A549 (cell line): ENCODE measurements at regions not wholly inside any gene's neighbourhood (a gene's known extent, or its start where the extent isn't known, plus 50 kb on each side); places are given as distances from the start of the nearest gene placed in this dataset.

Experiments used
- ATAC-seq, 2 experiments: fragments of 200-7000 bp in 1 of 2; fragments of >200 bp in 1 of 2; cut with Nextera tagmentation in 1 of 2; cut with Tn5 transposase in 1 of 2; 3 replicates each; pipeline versions ENCODE4 v1.8.0 to v1.9.1; 2018 to 2020; ENCODE audit warnings: mild to moderate bottlenecking in 1 of 2, moderate library complexity in 1 of 2
- CTCF ChIA-PET: fragments of 300-600 bp; sonication (Branson Sonifier 250); formaldehyde crosslinking; extraction: SDS; loops from one replicate; lab custom pipeline; 2021; ENCODE audit warnings: antibody characterized with exemption, inconsistent platforms; lab: Yijun Ruan, JAX
- POLR2A ChIA-PET: fragments of 350-600 bp; formaldehyde crosslinking; extraction: SDS; loops from one replicate; lab custom pipeline; 2021; ENCODE audit warnings: antibody characterized with exemption, inconsistent platforms; lab: Yijun Ruan, JAX
- DNase-seq, 2 experiments: peaks; one replicate each; pipeline versions ENCODE4 v3.0.0 to v3.0.0-alpha.2; 2011 to 2016; ENCODE audit warnings: low read depth in 1 of 2, low spot score in 1 of 2
- FAIRE-seq: peaks from 2 replicates; lab custom pipeline; 2011; peaks lifted over from hg19 to GRCh38; lab: Jason Lieb, UNC
- H3K27ac ChIP-seq, 2 experiments: fragments of >200 bp; sonication (Bioruptor Twin); formaldehyde crosslinking; 3 replicates each; pipeline ENCODE4 v1.5.1; 2016 to 2017
- H3K4me1 ChIP-seq: fragments of >200 bp; sonication (Bioruptor Twin); formaldehyde crosslinking; 3 replicates; pipeline ENCODE4 v1.6.1; 2016
- H3K4me2 ChIP-seq: fragments of >200 bp; sonication (Bioruptor Twin); formaldehyde crosslinking; 3 replicates; pipeline ENCODE4 v1.6.1; 2016
- H3K4me3 ChIP-seq: fragments of >200 bp; sonication (Bioruptor Twin); formaldehyde crosslinking; 3 replicates; pipeline ENCODE4 v1.5.1; 2016
- H3K9me3 ChIP-seq: fragments of >200 bp; sonication (Bioruptor Twin); formaldehyde crosslinking; 3 replicates; pipeline ENCODE4 v1.6.1; 2016
- CBX8 ChIP-seq: fragments of 200-600 bp; sonication (generic); IDR thresholded peaks from 2 replicates; pipeline ENCODE4 v1.6.1; 2016
- CHD2 ChIP-seq: fragments of 150-350 bp; IDR thresholded peaks from 2 replicates; pipeline ENCODE4 v1.6.1; 2014; ENCODE audit warnings: low read length; ENCODE audit not compliant: partially characterized antibody
- CTCF ChIP-seq: fragments of >200 bp; sonication (Bioruptor Twin); formaldehyde crosslinking; IDR thresholded peaks from 3 replicates; pipeline ENCODE4 v1.5.1; 2016
- EHF ChIP-seq: fragments of 250-450 bp; sonication (Bioruptor Pico); IDR thresholded peaks from 2 replicates; pipeline ENCODE4 v1.5.0; 2020; ENCODE audit warnings: mild to moderate bottlenecking
- EP300 ChIP-seq, 2 experiments: fragments of >200 bp; sonication (Bioruptor Twin); formaldehyde crosslinking; IDR thresholded peaks; 2 replicates in 1 of 2; 3 replicates in 1 of 2; pipeline ENCODE4 v1.6.1; 2016 to 2017
- ESRRA ChIP-seq: fragments of 150-350 bp; IDR thresholded peaks from 2 replicates; pipeline ENCODE4 v1.6.1; 2014; ENCODE audit warnings: mild to moderate bottlenecking, low read length, borderline replicate concordance
- HOXA7 ChIP-seq: fragments of 250-450 bp; sonication (Bioruptor Pico); IDR thresholded peaks from 2 replicates; pipeline ENCODE4 v1.5.0; 2020; ENCODE audit warnings: mild to moderate bottlenecking, moderate library complexity
- HOXB13 ChIP-seq: fragments of 250-450 bp; sonication (Bioruptor Pico); IDR thresholded peaks from 2 replicates; pipeline ENCODE4 v1.5.0; 2020; ENCODE audit warnings: low read depth, mild to moderate bottlenecking, moderate library complexity
- MAFK ChIP-seq: fragments of 450-650 bp; IDR thresholded peaks from 2 replicates; pipeline ENCODE4 v1.6.1; 2014; ENCODE audit not compliant: partially characterized antibody
- MYC ChIP-seq: IDR thresholded peaks from 2 replicates; pipeline ENCODE4 v1.6.1; 2012; ENCODE audit warnings: mild to moderate bottlenecking, inconsistent platforms, low read length, improper control_type of control experiment, borderline replicate concordance
- NR3C1 ChIP-seq: fragments of >200 bp; sonication (Bioruptor Twin); formaldehyde crosslinking; IDR thresholded peaks from 3 replicates; pipeline ENCODE4 v1.6.1; 2017
- PHF8 ChIP-seq: fragments of 200-600 bp; sonication (generic); IDR thresholded peaks from 2 replicates; pipeline ENCODE4 v1.6.1; 2016; ENCODE audit warnings: low read depth, mild to moderate bottlenecking, antibody characterized with exemption, moderate library complexity, borderline replicate concordance
- RAD21 ChIP-seq, 2 experiments: fragments of >200 bp in 1 of 2; sonication (Bioruptor Twin) in 1 of 2; formaldehyde crosslinking in 1 of 2; IDR thresholded peaks in 1 of 2; conservative IDR thresholded peaks in 1 of 2; 2 replicates in 1 of 2; 3 replicates in 1 of 2; pipeline ENCODE4 v1.6.1; 2012 to 2018; ENCODE audit warnings: inconsistent platforms in 1 of 2
- RARB ChIP-seq: fragments of 250-450 bp; sonication (Bioruptor Pico); IDR thresholded peaks from 2 replicates; pipeline ENCODE4 v1.8.0; 2021; ENCODE audit warnings: mild to moderate bottlenecking, moderate library complexity
- RCOR1 ChIP-seq: fragments of 150-350 bp; IDR thresholded peaks from 2 replicates; pipeline ENCODE4 v1.6.1; 2014; ENCODE audit warnings: antibody characterized with exemption, low read length, low read depth
- REST ChIP-seq: fragments of 200-600 bp; sonication (generic); IDR thresholded peaks from 2 replicates; pipeline ENCODE4 v1.6.1; 2016; ENCODE audit warnings: antibody characterized with exemption, mild to moderate bottlenecking, moderate library complexity
- RNF2 ChIP-seq: fragments of 200-600 bp; sonication (generic); IDR thresholded peaks from 2 replicates; pipeline ENCODE4 v1.6.1; 2016; ENCODE audit warnings: low read depth, mild to moderate bottlenecking, antibody characterized with exemption, moderate library complexity, borderline replicate concordance
- WGBS: methylation state at CpG from one replicate; pipeline ENCODE4 v1.1.6; 2017; ENCODE audit errors: missing lambda C conversion rate; 5-methylcytosine and 5-hydroxymethylcytosine counted together

DNA sequence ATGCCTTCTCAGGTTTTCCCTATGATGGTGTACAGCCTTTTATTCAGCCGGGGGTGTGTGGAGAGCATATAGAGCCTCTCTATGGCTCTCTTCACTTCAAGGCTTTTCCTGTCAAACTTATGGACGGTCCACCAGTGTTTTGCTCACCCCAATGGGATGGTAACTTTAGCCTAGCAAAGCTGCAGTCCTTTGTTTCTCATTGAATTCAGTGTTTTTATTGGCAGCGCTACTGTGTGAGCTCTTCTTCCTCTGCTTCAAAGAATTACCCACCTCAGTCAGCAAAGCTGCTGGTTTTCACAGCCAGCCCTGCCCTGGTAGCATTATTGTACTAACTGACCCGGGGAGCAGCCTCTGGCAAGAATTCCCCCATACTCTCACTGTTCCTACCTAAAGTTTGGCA is 145.3 kb upstream of the RRP15 start:
- FAIRE-seq (no peak), ATAC-seq (no peak), DNase-seq (no peak)
- Histone ChIP-seq H3K4me2 (no peak overlapping the region), H3K4me3 (no peak overlapping the region), H3K27ac (no peak overlapping the region), H3K9me3 (no peaks in the 10 kb centered on the region), H3K4me1 (no peaks in the 10 kb centered on the region)
- WGBS: 12% methylated on average over 4 of the region's 4 CpGs
- no peak for TF ChIP-seq EHF (CRISPR knock-in tag)
- no peak for TF ChIP-seq RARB (CRISPR knock-in tag)
- TF ChIP-seq PHF8: no peak
- POLR2A ChIA-PET: no interaction called here
- CTCF ChIA-PET: interaction anchor here (1.0 kb wide), 1 partner anchor 13 kb away, joined by 3 read pairs; no protein-coding TSS in a partner anchor

DNA sequence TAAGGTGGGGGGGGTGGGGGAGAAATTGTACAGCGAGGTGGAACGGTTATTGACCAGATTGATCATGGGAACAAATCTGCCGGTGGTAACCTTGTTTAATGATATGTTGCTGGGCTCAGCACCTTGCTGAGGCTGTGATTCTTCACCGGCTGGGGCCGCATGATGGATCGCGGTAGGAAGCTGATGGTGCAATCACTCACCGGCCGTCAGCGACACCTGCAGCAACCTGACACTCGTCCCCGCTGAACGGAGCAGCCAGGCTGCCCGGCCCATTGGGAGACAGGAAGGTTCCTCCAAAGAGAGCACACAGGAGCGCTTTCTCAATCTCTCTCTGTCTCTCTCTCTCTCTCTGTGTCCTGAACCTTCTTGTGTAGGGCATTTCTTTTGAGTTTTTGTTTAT is 128.5 kb upstream of the RRP15 start:
- TF ChIP-seq REST: no peak
- TF ChIP-seq ESRRA: no peak
- no peak for TF ChIP-seq CTCF
- no peak for TF ChIP-seq EP300 (IDR thresholded peaks at IDR 0.05)
- TF ChIP-seq CHD2: no peak
- no peak for TF ChIP-seq RARB (CRISPR knock-in tag)
- no peak for FAIRE-seq
- H3K9me3 ChIP-seq: no peaks in the 10 kb centered on the region
- ATAC-seq: 0 out of 6 replicates have a peak, but pooled peaks of 1 of the 2 experiments have one; percentile 24
- no peak overlapping the region for H3K4me3 ChIP-seq
- no peak for DNase-seq
- no peak overlapping the region for H3K4me2 ChIP-seq
- ChIA-PET CTCF (no interaction called here), POLR2A (no interaction called here)
- H3K27ac ChIP-seq: no peak overlapping the region
- no peaks in the 10 kb centered on the region for H3K4me1 ChIP-seq
- 20% methylated on average over 15 of the region's 15 CpGs for WGBS

GRCh38 chr1:218163371-218163770 is 121.7 kb upstream of the RRP15 start:
- H3K4me3 ChIP-seq: no peak overlapping the region
- CTCF ChIA-PET: no interaction called here
- DNase-seq: no peak

GRCh38 chr1:218164111-218164929 is 120.8 kb upstream of the RRP15 start:
- 1% methylated on average over 30 of the region's 68 CpGs for WGBS
- Histone ChIP-seq H3K4me3 (peak overlapping the region; percentile 57), H3K27ac (peak overlapping the region in 1 of 2 experiments; percentile 38; a peak in 3 of 6 replicates), H3K9me3 (no peaks in the 10 kb centered on the region; the same call in 2 of the 3 replicates), H3K4me1 (peaks cover 17% of the 10 kb centered on the region; the same call in 1 of the 3 replicates), H3K4me2 (peak overlapping the region; percentile 100)
- DNase-seq: peak; percentile 13 to 28
- ATAC-seq: peak; percentile 89 to 90
- ChIA-PET POLR2A (interaction anchor here (0.6 kb wide), 1 partner anchor 1564 kb away, joined by 3 read pairs; no protein-coding TSS in a partner anchor), CTCF (interaction anchor here (0.8 kb wide), 1 partner anchor 9 kb away, joined by 3 read pairs; no protein-coding TSS in a partner anchor)
- peak; percentile 79 for TF ChIP-seq RNF2
- no peak for TF ChIP-seq RCOR1
- TF ChIP-seq CBX8: peak; percentile 84; the same call in 1 of the 2 replicates
- FAIRE-seq: no peak

More at GRCh38 chr1:218163371-218163770, 121.7 kb upstream of the RRP15 start:
- POLR2A ChIA-PET: no interaction called here
- H3K9me3 ChIP-seq: no peaks in the 10 kb centered on the region; the same call in 2 of the 3 replicates
- no peak overlapping the region for H3K4me2 ChIP-seq
- 66% methylated on average over 7 of the region's 7 CpGs for WGBS
- no peak for ATAC-seq
- H3K4me1 ChIP-seq: peaks cover 17% of the 10 kb centered on the region; the same call in 1 of the 3 replicates
- no peak overlapping the region for H3K27ac ChIP-seq
- FAIRE-seq: no peak
- TF ChIP-seq MYC (no peak), HOXA7 (CRISPR knock-in tag) (no peak), RAD21 (conservative IDR thresholded peaks at IDR 0.05 in 1 of 2, IDR thresholded peaks at IDR 0.05 in 1 of 2) (no peak), NR3C1 (no peak), HOXB13 (CRISPR knock-in tag) (no peak), MAFK (peak; percentile 81)
- TF ChIP-seq, all 56 proteins: peak for 1
